SK-N-SH (cell line): ENCODE measurements at regions not wholly inside any gene's neighbourhood (a gene's known extent, or its start where the extent isn't known, plus 50 kb on each side); places are given as distances from the start of the nearest gene placed in this dataset.

Experiments used
- CTCF ChIA-PET: fragments of 300-600, 350-600 bp; formaldehyde crosslinking; extraction: SDS; loops from one replicate; lab custom pipeline; 2021; lab: Yijun Ruan, JAX
- POLR2A ChIA-PET: fragments of 350-600 bp; sonication (Branson Sonifier 250); formaldehyde crosslinking; extraction: SDS; loops from one replicate; lab custom pipeline; 2020; ENCODE audit warnings: antibody characterized with exemption, inconsistent platforms; lab: Yijun Ruan, JAX
- DNase-seq: peaks from one replicate; pipeline ENCODE4 v3.0.0; 2012
- H2AFZ ChIP-seq: fragments of 200-600 bp; sonication (generic); 2 replicates; pipeline ENCODE4 v1.8.1; 2016; ENCODE audit warnings: antibody characterized with exemption, mild to moderate bottlenecking, low read depth
- H3F3A ChIP-seq: fragments of 200-600 bp; sonication (generic); replicated peaks from 2 replicates; pipeline ENCODE3; 2016; ENCODE audit warnings: antibody characterized with exemption, mild to moderate bottlenecking; ENCODE audit not compliant: insufficient read depth
- H3K27ac ChIP-seq, 2 experiments: fragments of 200-500 bp in 1 of 2; fragments of 200-600 bp in 1 of 2; sonication (Bioruptor generic) in 1 of 2; sonication (generic), shearing (Covaris generic) in 1 of 2; 2 replicates each; pipeline versions ENCODE4 v1.5.1 to v1.6.1; 2014 to 2016; ENCODE audit warnings: low read depth in 2 of 2, inconsistent platforms in 1 of 2, low read length in 1 of 2, mild to moderate bottlenecking in 1 of 2, mixed read lengths in 1 of 2
- H3K27me3 ChIP-seq: fragments of 200-600 bp; sonication (generic), shearing (Covaris generic); 2 replicates; pipeline ENCODE4 v1.6.1; 2016; ENCODE audit warnings: mixed run types; ENCODE audit not compliant: insufficient read depth
- H3K36me3 ChIP-seq, 2 experiments: fragments of 200-500 bp in 1 of 2; fragments of 200-600 bp in 1 of 2; sonication (Bioruptor generic) in 1 of 2; sonication (generic) in 1 of 2; replicated peaks in 1 of 2; 2 replicates each; pipeline versions ENCODE3 to v1.5.1; 2014 to 2016; ENCODE audit warnings: low read length in 1 of 2, mild to moderate bottlenecking in 1 of 2; ENCODE audit not compliant: insufficient read depth in 2 of 2, control insufficient read depth in 1 of 2
- H3K4me1 ChIP-seq, 2 experiments: fragments of 200-500 bp in 1 of 2; fragments of 200-600 bp in 1 of 2; sonication (Bioruptor generic) in 1 of 2; sonication (generic), shearing (Covaris generic) in 1 of 2; 2 replicates each; pipeline versions ENCODE4 v1.5.1 to v1.6.1; 2014 to 2016; ENCODE audit warnings: low read depth in 1 of 2, low read length in 1 of 2, mixed run types in 1 of 2; ENCODE audit not compliant: insufficient read depth in 2 of 2, control insufficient read depth in 1 of 2
- H3K4me2 ChIP-seq: fragments of 200-600 bp; sonication (generic), shearing (Covaris generic); 2 replicates; pipeline ENCODE4 v1.6.1; 2017; ENCODE audit warnings: mixed run types
- H3K4me3 ChIP-seq, 2 experiments: fragments of 200-500 bp in 1 of 2; fragments of 200-600 bp in 1 of 2; sonication (Bioruptor generic) in 1 of 2; sonication (generic), shearing (Covaris generic) in 1 of 2; 2 replicates each; pipeline versions ENCODE4 v1.5.1 to v1.8.1; 2014 to 2016; ENCODE audit warnings: low read depth in 2 of 2, inconsistent platforms in 1 of 2, low read length in 1 of 2, mild to moderate bottlenecking in 1 of 2, mixed read lengths in 1 of 2, moderate library complexity in 1 of 2
- H3K79me2 ChIP-seq: fragments of 200-600 bp; sonication (generic); 2 replicates; pipeline ENCODE4 v1.8.1; 2017; ENCODE audit warnings: mild to moderate bottlenecking; ENCODE audit not compliant: insufficient read depth
- H3K9ac ChIP-seq: fragments of 200-600 bp; sonication (generic); 2 replicates; pipeline ENCODE4 v1.6.1; 2017; ENCODE audit warnings: mixed run types
- H3K9me2 ChIP-seq: fragments of 200-600 bp; sonication (generic); 2 replicates; pipeline ENCODE4 v1.6.1; 2017; ENCODE audit warnings: mixed run types
- H3K9me3 ChIP-seq: fragments of 200-600 bp; sonication (generic); 2 replicates; pipeline ENCODE4 v1.6.1; 2017; ENCODE audit warnings: mixed run types, mild to moderate bottlenecking, moderate library complexity
- H4K20me1 ChIP-seq: fragments of 200-600 bp; sonication (generic); 2 replicates; pipeline ENCODE4 v1.6.1; 2017; ENCODE audit warnings: mild to moderate bottlenecking, mixed run types; ENCODE audit not compliant: insufficient read depth
- CHD2 ChIP-seq: fragments of 150-350 bp; IDR thresholded peaks from 2 replicates; pipeline ENCODE4 v1.6.1; 2018; ENCODE audit warnings: low read length; ENCODE audit not compliant: partially characterized antibody
- ELF1 ChIP-seq: IDR thresholded peaks from 2 replicates; pipeline ENCODE4 v1.4.0; 2012
- EZH2phosphoT487 ChIP-seq: fragments of 200-600 bp; sonication (generic); IDR thresholded peaks from 2 replicates; pipeline ENCODE4 v1.6.1; 2017; ENCODE audit warnings: low read depth, mixed run types, mild to moderate bottlenecking, antibody characterized with exemption, moderate library complexity, borderline replicate concordance
- FOSL2 ChIP-seq: IDR thresholded peaks from 2 replicates; pipeline ENCODE4 v1.4.0; 2012; ENCODE audit warnings: low read depth, mild to moderate bottlenecking, moderate library complexity, borderline replicate concordance
- FOXM1 ChIP-seq: IDR thresholded peaks from 2 replicates; pipeline ENCODE4 v1.4.0; 2012; ENCODE audit warnings: low read depth, mild to moderate bottlenecking
- GABPA ChIP-seq: IDR thresholded peaks from 2 replicates; pipeline ENCODE4 v1.4.0; 2012; ENCODE audit warnings: low read depth, mild to moderate bottlenecking
- IRF3 ChIP-seq: fragments of 150-350 bp; IDR thresholded peaks from 2 replicates; pipeline ENCODE4 v1.6.1; 2016; ENCODE audit warnings: mild to moderate bottlenecking, low read depth, low read length
- MAX ChIP-seq: IDR thresholded peaks from 2 replicates; pipeline ENCODE4 v1.4.0; 2012; ENCODE audit warnings: low read depth
- MEF2A ChIP-seq: IDR thresholded peaks from 2 replicates; pipeline ENCODE4 v1.4.0; 2012; ENCODE audit warnings: low read depth, borderline replicate concordance
- MXI1 ChIP-seq: IDR thresholded peaks from 2 replicates; pipeline ENCODE4 v1.6.1; 2012; ENCODE audit warnings: mild to moderate bottlenecking, low read depth, low read length, improper control_type of control experiment
- NRF1 ChIP-seq: IDR thresholded peaks from 2 replicates; pipeline ENCODE4 v1.6.1; 2012; ENCODE audit warnings: low read depth, mild to moderate bottlenecking, low read length
- PBX3 ChIP-seq: IDR thresholded peaks from 2 replicates; pipeline ENCODE4; 2012
- REST ChIP-seq: IDR thresholded peaks from 2 replicates; pipeline ENCODE4 v1.6.1; 2012; ENCODE audit warnings: mild to moderate bottlenecking, low read depth, low read length, moderate library complexity
- RFX5 ChIP-seq: IDR thresholded peaks from 2 replicates; pipeline ENCODE4 v1.6.1; 2012; ENCODE audit warnings: mild to moderate bottlenecking, improper control_type of control experiment, low read length
- SIN3A ChIP-seq: IDR thresholded peaks from 2 replicates; pipeline ENCODE4 v1.6.1; 2012; ENCODE audit warnings: low read depth, mild to moderate bottlenecking, low read length, moderate library complexity, borderline replicate concordance
- SMC3 ChIP-seq: IDR thresholded peaks from 2 replicates; pipeline ENCODE4 v1.6.1; 2012; ENCODE audit warnings: low read depth, low read length, improper control_type of control experiment
- TCF12 ChIP-seq: IDR thresholded peaks from 2 replicates; pipeline ENCODE4 v1.4.0; 2012
- TEAD4 ChIP-seq: IDR thresholded peaks from 2 replicates; pipeline ENCODE4 v1.4.0; 2012; ENCODE audit warnings: mild to moderate bottlenecking, borderline replicate concordance; ENCODE audit not compliant: insufficient read depth
- USF1 ChIP-seq: IDR thresholded peaks from 2 replicates; pipeline ENCODE4 v1.4.0; 2012; ENCODE audit warnings: low read depth, borderline replicate concordance
- USF2 ChIP-seq: fragments of 150-350 bp; IDR thresholded peaks from 2 replicates; pipeline ENCODE4 v1.6.1; 2017; ENCODE audit warnings: antibody characterized with exemption, low read length, low read depth, borderline replicate concordance
- YY1 ChIP-seq: IDR thresholded peaks from 2 replicates; pipeline ENCODE4 v1.4.0; 2012; ENCODE audit warnings: low read depth, mild to moderate bottlenecking
- WGBS: methylation state at CpG from one replicate; pipeline ENCODE4 v1.1.6; 2017; ENCODE audit warnings: low lambda C conversion rate; 5-methylcytosine and 5-hydroxymethylcytosine counted together

- DNase-seq = no peak
- 23% methylated on average over 2 of the region's 2 CpGs for WGBS
- Histone ChIP-seq H3K4me1 (no peaks in the 10 kb centered on the region; a peak in 1 of 4 replicates), H3K4me2 (no peak overlapping the region), H3K36me3 (no peaks in the 10 kb centered on the region), H3K9me2 (0 out of 2 replicates have a peak, but pooled peaks cover 4% of the 10 kb centered on the region), H3K9me3 (no peaks in the 10 kb centered on the region), H3K9ac (no peak overlapping the region), H3K27me3 (no peaks in the 10 kb centered on the region), H3K27ac (no peak overlapping the region), H3K4me3 (no peak overlapping the region), H3K79me2 (no peaks in the 10 kb centered on the region), H4K20me1 (no peaks in the 10 kb centered on the region), H2AFZ (no peak overlapping the region), H3F3A (no peaks in the 10 kb centered on the region)
- ChIA-PET CTCF (no interaction called here), POLR2A (no interaction called here)
- TF ChIP-seq YY1 (no peak), RFX5 (no peak), USF2 (no peak), TCF12 (no peak), MXI1 (no peak), CHD2 (no peak), PBX3 (no peak)
Measured at GRCh38 chr2:220893411-220893810, 678.7 kb downstream of the EPHA4 start.

- ChIA-PET CTCF (no interaction called here), POLR2A (no interaction called here)
- Histone ChIP-seq H4K20me1 (no peaks in the 10 kb centered on the region), H3K27me3 (no peaks in the 10 kb centered on the region), H3K9me2 (0 out of 2 replicates have a peak, but pooled peaks cover 4% of the 10 kb centered on the region), H3K79me2 (no peaks in the 10 kb centered on the region), H3K4me3 (no peak overlapping the region), H3K4me1 (no peaks in the 10 kb centered on the region; a peak in 1 of 4 replicates), H3K9ac (no peak overlapping the region), H3F3A (no peaks in the 10 kb centered on the region), H3K9me3 (no peaks in the 10 kb centered on the region), H3K36me3 (no peaks in the 10 kb centered on the region), H2AFZ (no peak overlapping the region), H3K4me2 (no peak overlapping the region), H3K27ac (no peak overlapping the region)
- no peak for DNase-seq
- 3% methylated on average over 1 of the region's 1 CpG for WGBS
- TF ChIP-seq USF2 (no peak), MAX (no peak), REST (no peak), MEF2A (no peak), FOXM1 (no peak), ELF1 (no peak), TEAD4 (no peak), SIN3A (no peak), IRF3 (no peak), USF1 (no peak), RFX5 (no peak), SMC3 (no peak), NRF1 (no peak), EZH2phosphoT487 (no peak), GABPA (no peak), FOSL2 (no peak)
Measured at GRCh38 chr2:220894069-220894468, 678.0 kb downstream of the EPHA4 start.
